T-cell (primary cell): ENCODE measurements at regions not wholly inside any gene's neighbourhood (a gene's known extent, or its start where the extent isn't known, plus 50 kb on each side); places are given as distances from the start of the nearest gene placed in this dataset.

Experiments used
- ATAC-seq, 4 experiments: fragments of 200-7000 bp in 3 of 4; fragments of 150-1000 bp in 1 of 4; cut with Tn5 transposase; replicated peaks in 1 of 4; 1 replicate in 3 of 4; 2 replicates in 1 of 4; pipeline ENCODE4 v1.10.0; 2021; ENCODE audit warnings: moderate library complexity in 3 of 4, mild to moderate bottlenecking in 2 of 4, moderate number of reproducible peaks in 1 of 4
- CTCF ChIA-PET, 2 donors: fragments of 300-600 bp; sonication (Branson Sonifier 250); formaldehyde crosslinking; loops; one replicate each; lab custom pipeline; 2022; ENCODE audit warnings: antibody characterized with exemption in 2 of 2; lab: Charles Lee
- POLR2A ChIA-PET, 2 donors: fragments of 300-600 bp; sonication (Branson Sonifier 250); formaldehyde crosslinking; loops; one replicate each; lab custom pipeline; 2022; ENCODE audit warnings: antibody characterized with exemption in 2 of 2; lab: Charles Lee
- DNase-seq, 35 experiments: peaks; one replicate each; pipeline versions ENCODE4 v3.0.0 to v3.0.0-alpha.2; 2013 to 2023
- H3K27ac ChIP-seq: one replicate; pipeline ENCODE4 v1.5.1; 2013; ENCODE audit warnings: low read length
- H3K27me3 ChIP-seq, 2 experiments: replicated peaks in 1 of 2; 1 replicate in 1 of 2; 2 replicates in 1 of 2; pipeline versions ENCODE4 v1.6.1 to v1.7.0; 2013; ENCODE audit warnings: low read length in 1 of 2, mixed read lengths in 1 of 2; ENCODE audit not compliant: control insufficient read depth in 2 of 2, insufficient read depth in 2 of 2; ENCODE audit errors: extremely low read depth in 1 of 2
- H3K36me3 ChIP-seq, 2 donors: 1 replicate in 1 of 2; 2 replicates in 1 of 2; pipeline versions ENCODE4 v1.6.1 to v1.7.0; 2013; ENCODE audit warnings: low read length in 1 of 2; ENCODE audit not compliant: control insufficient read depth in 2 of 2, insufficient read depth in 1 of 2; ENCODE audit errors: extremely low read depth in 1 of 2
- H3K4me1 ChIP-seq, 2 experiments: 1 replicate in 1 of 2; 2 replicates in 1 of 2; pipeline versions ENCODE4 v1.6.1 to v1.7.0; 2013; ENCODE audit warnings: low read length in 2 of 2, mixed read lengths in 1 of 2; ENCODE audit not compliant: insufficient read depth in 2 of 2, control insufficient read depth in 1 of 2; ENCODE audit errors: extremely low read depth in 1 of 2
- H3K4me3 ChIP-seq, 2 donors: 1 replicate in 1 of 2; 2 replicates in 1 of 2; pipeline versions ENCODE4 v1.5.1 to v1.7.0; 2013; ENCODE audit warnings: mild to moderate bottlenecking in 2 of 2, low read length in 1 of 2, moderate library complexity in 1 of 2; ENCODE audit not compliant: control insufficient read depth in 1 of 2; ENCODE audit errors: extremely low read depth in 1 of 2
- H3K9me3 ChIP-seq: 2 replicates; pipeline ENCODE4 v1.7.0; 2013
- H3K27ac Mint-ChIP-seq, 2 donors: one replicate each; pipeline ENCODE4 v1.8.0; 2020 to 2021; ENCODE audit warnings: mild to moderate bottlenecking in 2 of 2, mixed read lengths in 2 of 2
- H3K27me3 Mint-ChIP-seq, 2 donors: one replicate each; pipeline ENCODE4 v1.8.0; 2021 to 2022; ENCODE audit warnings: mixed read lengths in 2 of 2
- H3K36me3 Mint-ChIP-seq: one replicate; pipeline ENCODE4 v1.8.0; 2021; ENCODE audit warnings: mixed read lengths
- H3K4me1 Mint-ChIP-seq, 3 donors: one replicate each; pipeline ENCODE4 v1.8.0; 2020 to 2022; ENCODE audit warnings: mixed read lengths in 3 of 3, mild to moderate bottlenecking in 1 of 3
- H3K4me3 Mint-ChIP-seq, 3 donors: one replicate each; pipeline ENCODE4 v1.8.0; 2020 to 2022; ENCODE audit warnings: mild to moderate bottlenecking in 3 of 3, mixed read lengths in 3 of 3, moderate library complexity in 3 of 3
- H3K9me3 Mint-ChIP-seq, 3 donors: one replicate each; pipeline ENCODE4 v1.8.0; 2020 to 2022; ENCODE audit warnings: mixed read lengths in 3 of 3
- WGBS: methylation state at CpG from one replicate; pipeline ENCODE4 v1.1.5; 2013; ENCODE audit warnings: missing lambda C conversion rate; ENCODE audit not compliant: insufficient coverage; 5-methylcytosine and 5-hydroxymethylcytosine counted together

GRCh38 chr10:131446171-131446570 lies 134.7 kb upstream of the TCERG1L start:
- ChIA-PET CTCF (no interaction called here), POLR2A (no interaction called here)
- Histone ChIP-seq H3K4me3 (no peak overlapping the region), H3K9me3 (no peaks in the 10 kb centered on the region), H3K36me3 (no peaks in the 10 kb centered on the region), H3K27ac (no peak overlapping the region), H3K4me1 (no peaks in the 10 kb centered on the region), H3K27me3 (peaks cover 0 to 28% of the 10 kb centered on the region in 2 experiments)
- no peak overlapping the region for H3K4me3 Mint-ChIP-seq
- no peak for DNase-seq
- peaks cover 5 to 8% of the 10 kb centered on the region in 2 donors for H3K27me3 Mint-ChIP-seq
- no peaks in the 10 kb centered on the region for H3K4me1 Mint-ChIP-seq
- H3K27ac Mint-ChIP-seq: no peak overlapping the region
- H3K36me3 Mint-ChIP-seq: no peaks in the 10 kb centered on the region
- 70% methylated on average over 3 of the region's 12 CpGs for WGBS
- no peaks in the 10 kb centered on the region for H3K9me3 Mint-ChIP-seq
- ATAC-seq: no peak

GRCh38 chr10:131448171-131448570 lies 136.7 kb upstream of the TCERG1L start:
- no peak for DNase-seq
- Histone ChIP-seq H3K9me3 (no peaks in the 10 kb centered on the region), H3K4me3 (no peak overlapping the region), H3K36me3 (no peaks in the 10 kb centered on the region), H3K4me1 (no peaks in the 10 kb centered on the region), H3K27me3 (peaks cover 0 to 33% of the 10 kb centered on the region in 2 experiments), H3K27ac (no peak overlapping the region)
- Mint-ChIP-seq H3K4me1 (peaks cover 4 to 7% (median 7%) of the 10 kb centered on the region in 3 donors), H3K27ac (no peak overlapping the region), H3K27me3 (peaks cover 16 to 19% of the 10 kb centered on the region in 2 donors), H3K9me3 (no peaks in the 10 kb centered on the region), H3K4me3 (no peak overlapping the region), H3K36me3 (no peaks in the 10 kb centered on the region)
- ATAC-seq: no peak
- ChIA-PET POLR2A (no interaction called here), CTCF (no interaction called here)
- 93% methylated on average over 12 of the region's 13 CpGs for WGBS

GRCh38 chr10:131448883-131449282 lies 137.4 kb upstream of the TCERG1L start:
- POLR2A ChIA-PET: no interaction called here
- no peaks in the 10 kb centered on the region for H3K36me3 Mint-ChIP-seq
- H3K27me3 ChIP-seq: peaks cover 0 to 37% of the 10 kb centered on the region in 2 experiments
- H3K4me3 Mint-ChIP-seq: no peak overlapping the region
- peaks cover 4 to 8% (median 7%) of the 10 kb centered on the region in 3 donors for H3K4me1 Mint-ChIP-seq
- H3K9me3 Mint-ChIP-seq: no peaks in the 10 kb centered on the region
- no peak overlapping the region for H3K27ac ChIP-seq
- no peak for ATAC-seq
- H3K9me3 ChIP-seq: no peaks in the 10 kb centered on the region
- H3K4me3 ChIP-seq: no peak overlapping the region
- no peaks in the 10 kb centered on the region for H3K36me3 ChIP-seq
- WGBS: 89% methylated on average over 6 of the region's 14 CpGs
- H3K4me1 ChIP-seq: peaks cover 0 to 4% of the 10 kb centered on the region in 2 experiments
- DNase-seq: no peak
- H3K27me3 Mint-ChIP-seq: peaks cover 17 to 20% of the 10 kb centered on the region in 2 donors
- no peak overlapping the region for H3K27ac Mint-ChIP-seq
- CTCF ChIA-PET: no interaction called here

GRCh38 chr10:131450216-131450765 lies 138.8 kb upstream of the TCERG1L start:
- 74% methylated on average over 5 of the region's 7 CpGs for WGBS

DNA sequence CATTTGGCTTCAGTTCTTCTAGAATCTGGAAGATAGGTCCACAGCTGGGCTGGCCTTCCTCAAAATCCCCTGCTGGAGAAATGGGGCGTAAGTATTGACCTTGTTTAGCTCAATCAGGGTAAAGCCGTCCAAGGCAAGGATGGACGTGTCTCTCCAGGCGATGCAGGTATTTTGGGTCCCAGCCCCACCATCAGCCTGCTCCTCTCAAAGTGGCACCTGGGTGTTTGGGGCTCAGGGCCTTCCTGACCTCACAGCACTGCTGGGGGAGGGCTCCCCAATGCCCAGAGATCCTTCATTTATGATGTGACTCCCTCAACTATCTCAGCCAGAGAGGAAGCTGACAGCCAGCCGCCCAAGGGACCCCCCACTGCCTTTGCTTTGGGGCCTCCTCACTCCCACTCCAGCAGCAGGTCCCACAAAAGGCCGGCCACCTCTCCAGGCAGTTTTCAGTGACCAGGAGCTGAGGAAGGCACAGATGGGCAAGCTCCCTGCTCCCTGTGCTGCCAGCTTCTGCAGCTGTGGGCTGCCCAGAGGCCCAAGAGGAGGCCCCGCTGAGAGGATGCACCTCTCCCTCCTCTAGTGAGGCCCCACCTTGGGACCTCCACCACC lies 140.0 kb upstream of the TCERG1L start:
- no peaks in the 10 kb centered on the region for H3K36me3 ChIP-seq
- Mint-ChIP-seq H3K27ac (no peak overlapping the region), H3K4me1 (peaks cover 4 to 8% (median 7%) of the 10 kb centered on the region in 3 donors), H3K36me3 (no peaks in the 10 kb centered on the region), H3K27me3 (peaks cover 18 to 20% of the 10 kb centered on the region in 2 donors), H3K9me3 (no peaks in the 10 kb centered on the region), H3K4me3 (no peak overlapping the region)
- DNase-seq (no peak), ATAC-seq (no peak)
- H3K4me1 ChIP-seq: peaks cover 0 to 6% of the 10 kb centered on the region in 2 experiments
- CTCF ChIA-PET: no interaction called here
- peaks cover 0 to 45% of the 10 kb centered on the region in 2 experiments for H3K27me3 ChIP-seq
- no peak overlapping the region for H3K4me3 ChIP-seq
- no peak overlapping the region for H3K27ac ChIP-seq
- H3K9me3 ChIP-seq: no peaks in the 10 kb centered on the region
- POLR2A ChIA-PET: no interaction called here
- 76% methylated on average over 6 of the region's 7 CpGs for WGBS

More at GRCh38 chr10:131450216-131450765, 138.8 kb upstream of the TCERG1L start:
- Histone ChIP-seq H3K9me3 (no peaks in the 10 kb centered on the region), H3K27ac (no peak overlapping the region), H3K4me1 (peaks cover 0 to 6% of the 10 kb centered on the region in 2 experiments), H3K36me3 (no peaks in the 10 kb centered on the region), H3K4me3 (no peak overlapping the region), H3K27me3 (peaks cover 0 to 45% of the 10 kb centered on the region in 2 experiments)
- H3K36me3 Mint-ChIP-seq: no peaks in the 10 kb centered on the region
- no peak overlapping the region for H3K27ac Mint-ChIP-seq
- H3K9me3 Mint-ChIP-seq: no peaks in the 10 kb centered on the region
- no peak overlapping the region for H3K4me3 Mint-ChIP-seq
- ChIA-PET CTCF (interaction anchor here in 1 of 2 donors (1.0 kb wide), 1 partner anchor 8 kb away, joined by 3 read pairs; no protein-coding TSS in a partner anchor), POLR2A (interaction anchor here in 1 of 2 donors (0.7 kb wide), 1 partner anchor 59 kb away, joined by 3 read pairs; no protein-coding TSS in a partner anchor)
- ATAC-seq: no peak
- H3K27me3 Mint-ChIP-seq: peaks cover 18 to 20% of the 10 kb centered on the region in 2 donors
- H3K4me1 Mint-ChIP-seq: peaks cover 4 to 8% (median 7%) of the 10 kb centered on the region in 3 donors
- DNase-seq: no peak

- WGBS: 45% methylated on average over 25 of the region's 33 CpGs
- peaks cover 4 to 8% (median 7%) of the 10 kb centered on the region in 3 donors for H3K4me1 Mint-ChIP-seq
- no peak overlapping the region for H3K4me3 ChIP-seq
- H3K36me3 ChIP-seq: no peaks in the 10 kb centered on the region
- H3K9me3 Mint-ChIP-seq: no peaks in the 10 kb centered on the region
- peaks cover 0 to 6% of the 10 kb centered on the region in 2 experiments for H3K4me1 ChIP-seq
- H3K4me3 Mint-ChIP-seq: peak overlapping the region in 1 of 3 donors; percentile 79
- H3K27ac ChIP-seq: no peak overlapping the region
- no peak overlapping the region for H3K27ac Mint-ChIP-seq
- no peaks in the 10 kb centered on the region for H3K9me3 ChIP-seq
- peaks cover 20 to 23% of the 10 kb centered on the region in 2 donors for H3K27me3 Mint-ChIP-seq
- ChIA-PET CTCF (interaction anchor here (0.7 to 1.0 kb wide), 3 partner anchors 11 to 28 kb away, joined by 3 read pairs; no protein-coding TSS in a partner anchor), POLR2A (no interaction called here)
- no peaks in the 10 kb centered on the region for H3K36me3 Mint-ChIP-seq
- no peak for DNase-seq
- ATAC-seq: peak in 1 of 4 experiments; percentile 4
- H3K27me3 ChIP-seq: peaks cover 0 to 45% of the 10 kb centered on the region in 2 experiments
Measured at GRCh38 chr10:131452926-131453720, 141.6 kb upstream of the TCERG1L start.
